A549 (cell line): ENCODE measurements at regions not wholly inside any gene's neighbourhood (a gene's known extent, or its start where the extent isn't known, plus 50 kb on each side); places are given as distances from the start of the nearest gene placed in this dataset.

ENCODE experiments used
- ATAC-seq, 2 experiments: fragments of 200-7000 bp in 1 of 2; fragments of >200 bp in 1 of 2; cut with Nextera tagmentation in 1 of 2; cut with Tn5 transposase in 1 of 2; 3 replicates each; pipeline versions ENCODE4 v1.8.0 to v1.9.1; 2018 to 2020; ENCODE audit warnings: mild to moderate bottlenecking in 1 of 2, moderate library complexity in 1 of 2
- CTCF ChIA-PET: fragments of 300-600 bp; sonication (Branson Sonifier 250); formaldehyde crosslinking; extraction: SDS; loops from one replicate; lab custom pipeline; 2021; ENCODE audit warnings: antibody characterized with exemption, inconsistent platforms; lab: Yijun Ruan, JAX
- POLR2A ChIA-PET: fragments of 350-600 bp; formaldehyde crosslinking; extraction: SDS; loops from one replicate; lab custom pipeline; 2021; ENCODE audit warnings: antibody characterized with exemption, inconsistent platforms; lab: Yijun Ruan, JAX
- DNase-seq, 2 experiments: peaks; one replicate each; pipeline versions ENCODE4 v3.0.0 to v3.0.0-alpha.2; 2011 to 2016; ENCODE audit warnings: low read depth in 1 of 2, low spot score in 1 of 2
- FAIRE-seq: peaks from 2 replicates; lab custom pipeline; 2011; peaks lifted over from hg19 to GRCh38; lab: Jason Lieb, UNC
- H3K27ac ChIP-seq, 2 experiments: fragments of >200 bp; sonication (Bioruptor Twin); formaldehyde crosslinking; 3 replicates each; pipeline ENCODE4 v1.5.1; 2016 to 2017
- H3K4me1 ChIP-seq: fragments of >200 bp; sonication (Bioruptor Twin); formaldehyde crosslinking; 3 replicates; pipeline ENCODE4 v1.6.1; 2016
- H3K4me2 ChIP-seq: fragments of >200 bp; sonication (Bioruptor Twin); formaldehyde crosslinking; 3 replicates; pipeline ENCODE4 v1.6.1; 2016
- H3K4me3 ChIP-seq: fragments of >200 bp; sonication (Bioruptor Twin); formaldehyde crosslinking; 3 replicates; pipeline ENCODE4 v1.5.1; 2016
- H3K9me3 ChIP-seq: fragments of >200 bp; sonication (Bioruptor Twin); formaldehyde crosslinking; 3 replicates; pipeline ENCODE4 v1.6.1; 2016
- CBX8 ChIP-seq: fragments of 200-600 bp; sonication (generic); IDR thresholded peaks from 2 replicates; pipeline ENCODE4 v1.6.1; 2016
- HDAC2 ChIP-seq: fragments of 200-600 bp; sonication (generic); IDR thresholded peaks from 2 replicates; pipeline ENCODE4 v1.6.1; 2016
- HOXB5 ChIP-seq: fragments of 250-450 bp; sonication (Bioruptor Pico); IDR thresholded peaks from 2 replicates; pipeline ENCODE4 v1.5.0; 2020; ENCODE audit warnings: mild to moderate bottlenecking, moderate library complexity
- KDM1A ChIP-seq: fragments of 200-600 bp; sonication (generic); IDR thresholded peaks from 2 replicates; pipeline ENCODE4 v1.6.1; 2016; ENCODE audit warnings: low read depth, mild to moderate bottlenecking
- MAZ ChIP-seq: fragments of 150-350 bp; IDR thresholded peaks from 2 replicates; pipeline ENCODE4 v1.6.1; 2014; ENCODE audit warnings: antibody characterized with exemption, low read depth, low read length, borderline replicate concordance
- MYC ChIP-seq: IDR thresholded peaks from 2 replicates; pipeline ENCODE4 v1.6.1; 2012; ENCODE audit warnings: mild to moderate bottlenecking, inconsistent platforms, low read length, improper control_type of control experiment, borderline replicate concordance
- RNF2 ChIP-seq: fragments of 200-600 bp; sonication (generic); IDR thresholded peaks from 2 replicates; pipeline ENCODE4 v1.6.1; 2016; ENCODE audit warnings: low read depth, mild to moderate bottlenecking, antibody characterized with exemption, moderate library complexity, borderline replicate concordance
- SMC3 ChIP-seq: fragments of >200 bp; sonication (Bioruptor Twin); formaldehyde crosslinking; IDR thresholded peaks from 3 replicates; pipeline ENCODE4 v1.6.1; 2018; ENCODE audit warnings: inconsistent platforms
- SREBF2 ChIP-seq: fragments of 450-650 bp; IDR thresholded peaks from 2 replicates; pipeline ENCODE4 v1.6.1; 2014; ENCODE audit warnings: mild to moderate bottlenecking, moderate library complexity
- TFCP2L1 ChIP-seq: fragments of 250-450 bp; sonication (Bioruptor Pico); IDR thresholded peaks from 2 replicates; pipeline ENCODE4 v1.5.0; 2021; ENCODE audit warnings: mild to moderate bottlenecking
- ZSCAN20 ChIP-seq: fragments of 250-450 bp; sonication (Bioruptor Pico); IDR thresholded peaks from 2 replicates; pipeline ENCODE4 v1.8.0; 2022; ENCODE audit warnings: mild to moderate bottlenecking, moderate library complexity
- WGBS: methylation state at CpG from one replicate; pipeline ENCODE4 v1.1.6; 2017; ENCODE audit errors: missing lambda C conversion rate; 5-methylcytosine and 5-hydroxymethylcytosine counted together
- TF ChIP-seq, protein P1 (sequence below): IDR thresholded peaks from 2 replicates; pipeline ENCODE4 v1.6.1; 2012
- TF ChIP-seq, protein P2 (sequence below): fragments of 200-600 bp; sonication (generic); IDR thresholded peaks from 2 replicates; pipeline ENCODE4 v1.6.1; 2016; ENCODE audit warnings: antibody characterized with exemption, mild to moderate bottlenecking, moderate library complexity
- TF ChIP-seq, protein P3 (sequence below): fragments of 250-450 bp; sonication (Bioruptor Pico); IDR thresholded peaks from 2 replicates; pipeline ENCODE4 v1.5.0; 2021; ENCODE audit warnings: mild to moderate bottlenecking, moderate library complexity, borderline replicate concordance

DNA sequence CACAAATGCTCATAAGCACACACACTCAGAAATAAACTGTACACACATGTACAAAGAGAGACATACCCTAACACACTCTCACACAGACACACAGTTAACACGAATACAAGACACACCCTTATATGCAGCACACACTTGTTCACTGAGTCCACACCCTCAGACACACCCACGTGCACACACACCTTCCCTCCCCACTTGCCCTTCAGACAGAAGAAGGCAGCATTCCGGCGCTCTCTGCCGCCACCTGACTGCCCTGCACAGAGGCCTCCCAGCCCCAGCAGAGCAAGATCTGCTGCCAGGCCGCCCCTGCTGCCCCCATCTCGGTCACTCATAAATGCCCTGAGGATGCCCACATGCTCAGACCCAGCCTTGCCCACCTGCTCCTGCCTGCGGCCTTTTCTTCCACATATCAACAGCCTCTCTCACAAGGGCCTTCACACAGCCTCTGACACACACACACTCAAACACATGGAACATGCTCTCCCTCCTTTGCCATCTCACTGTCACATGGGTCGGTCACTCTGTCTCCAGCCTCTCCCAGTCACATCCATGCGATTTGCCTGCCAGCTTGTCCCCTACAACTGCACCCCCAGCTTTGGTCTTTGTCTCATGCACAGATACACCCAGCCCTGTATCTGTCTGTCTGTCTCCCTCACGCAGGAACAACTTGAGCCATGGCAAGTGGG is 71.1 kb downstream of the EPHB3 start:
- ATAC-seq = no peak
- no peak for TF ChIP-seq CBX8
- TF ChIP-seq MAZ = no peak
- TF ChIP-seq, protein P1, sequence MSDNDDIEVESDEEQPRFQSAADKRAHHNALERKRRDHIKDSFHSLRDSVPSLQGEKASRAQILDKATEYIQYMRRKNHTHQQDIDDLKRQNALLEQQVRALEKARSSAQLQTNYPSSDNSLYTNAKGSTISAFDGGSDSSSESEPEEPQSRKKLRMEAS = no peak
- TF ChIP-seq HDAC2 = no peak
- no peak for TF ChIP-seq KDM1A
- no peak for TF ChIP-seq TFCP2L1 (CRISPR knock-in tag)
- no peak for TF ChIP-seq RNF2
- TF ChIP-seq HOXB5 (CRISPR knock-in tag) = no peak
- TF ChIP-seq, protein P2, sequence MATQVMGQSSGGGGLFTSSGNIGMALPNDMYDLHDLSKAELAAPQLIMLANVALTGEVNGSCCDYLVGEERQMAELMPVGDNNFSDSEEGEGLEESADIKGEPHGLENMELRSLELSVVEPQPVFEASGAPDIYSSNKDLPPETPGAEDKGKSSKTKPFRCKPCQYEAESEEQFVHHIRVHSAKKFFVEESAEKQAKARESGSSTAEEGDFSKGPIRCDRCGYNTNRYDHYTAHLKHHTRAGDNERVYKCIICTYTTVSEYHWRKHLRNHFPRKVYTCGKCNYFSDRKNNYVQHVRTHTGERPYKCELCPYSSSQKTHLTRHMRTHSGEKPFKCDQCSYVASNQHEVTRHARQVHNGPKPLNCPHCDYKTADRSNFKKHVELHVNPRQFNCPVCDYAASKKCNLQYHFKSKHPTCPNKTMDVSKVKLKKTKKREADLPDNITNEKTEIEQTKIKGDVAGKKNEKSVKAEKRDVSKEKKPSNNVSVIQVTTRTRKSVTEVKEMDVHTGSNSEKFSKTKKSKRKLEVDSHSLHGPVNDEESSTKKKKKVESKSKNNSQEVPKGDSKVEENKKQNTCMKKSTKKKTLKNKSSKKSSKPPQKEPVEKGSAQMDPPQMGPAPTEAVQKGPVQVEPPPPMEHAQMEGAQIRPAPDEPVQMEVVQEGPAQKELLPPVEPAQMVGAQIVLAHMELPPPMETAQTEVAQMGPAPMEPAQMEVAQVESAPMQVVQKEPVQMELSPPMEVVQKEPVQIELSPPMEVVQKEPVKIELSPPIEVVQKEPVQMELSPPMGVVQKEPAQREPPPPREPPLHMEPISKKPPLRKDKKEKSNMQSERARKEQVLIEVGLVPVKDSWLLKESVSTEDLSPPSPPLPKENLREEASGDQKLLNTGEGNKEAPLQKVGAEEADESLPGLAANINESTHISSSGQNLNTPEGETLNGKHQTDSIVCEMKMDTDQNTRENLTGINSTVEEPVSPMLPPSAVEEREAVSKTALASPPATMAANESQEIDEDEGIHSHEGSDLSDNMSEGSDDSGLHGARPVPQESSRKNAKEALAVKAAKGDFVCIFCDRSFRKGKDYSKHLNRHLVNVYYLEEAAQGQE = no peak
- TF ChIP-seq MYC = no peak
- TF ChIP-seq SMC3 = no peak
- TF ChIP-seq, protein P3, sequence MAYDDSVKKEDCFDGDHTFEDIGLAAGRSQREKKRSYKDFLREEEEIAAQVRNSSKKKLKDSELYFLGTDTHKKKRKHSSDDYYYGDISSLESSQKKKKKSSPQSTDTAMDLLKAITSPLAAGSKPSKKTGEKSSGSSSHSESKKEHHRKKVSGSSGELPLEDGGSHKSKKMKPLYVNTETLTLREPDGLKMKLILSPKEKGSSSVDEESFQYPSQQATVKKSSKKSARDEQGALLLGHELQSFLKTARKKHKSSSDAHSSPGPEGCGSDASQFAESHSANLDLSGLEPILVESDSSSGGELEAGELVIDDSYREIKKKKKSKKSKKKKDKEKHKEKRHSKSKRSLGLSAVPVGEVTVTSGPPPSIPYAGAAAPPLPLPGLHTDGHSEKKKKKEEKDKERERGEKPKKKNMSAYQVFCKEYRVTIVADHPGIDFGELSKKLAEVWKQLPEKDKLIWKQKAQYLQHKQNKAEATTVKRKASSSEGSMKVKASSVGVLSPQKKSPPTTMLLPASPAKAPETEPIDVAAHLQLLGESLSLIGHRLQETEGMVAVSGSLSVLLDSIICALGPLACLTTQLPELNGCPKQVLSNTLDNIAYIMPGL (CRISPR knock-in tag) = no peak
- no peak for TF ChIP-seq ZSCAN20 (CRISPR knock-in tag)
- TF ChIP-seq SREBF2 = no peak
- TF ChIP-seq, all 56 proteins: peak for 0
- H3K9me3 ChIP-seq = no peaks in the 10 kb centered on the region
- no peak overlapping the region for H3K4me3 ChIP-seq
- ChIA-PET CTCF (interaction anchor here (1.2 kb wide), 1 partner anchor 8 kb away, joined by 3 read pairs; no protein-coding TSS in a partner anchor), POLR2A (no interaction called here)
- 71% methylated on average over 10 of the region's 11 CpGs for WGBS
- no peak overlapping the region for H3K4me2 ChIP-seq
- peaks cover 29% of the 10 kb centered on the region for H3K4me1 ChIP-seq
- H3K27ac ChIP-seq = no peak overlapping the region
- FAIRE-seq (no peak), DNase-seq (no peak)
